ENCODE measurements at regions not wholly inside any gene's neighbourhood (a gene's known extent, or its start where the extent isn't known, plus 50 kb on each side); places are given as distances from the start of the nearest gene placed in this dataset.

DNA sequence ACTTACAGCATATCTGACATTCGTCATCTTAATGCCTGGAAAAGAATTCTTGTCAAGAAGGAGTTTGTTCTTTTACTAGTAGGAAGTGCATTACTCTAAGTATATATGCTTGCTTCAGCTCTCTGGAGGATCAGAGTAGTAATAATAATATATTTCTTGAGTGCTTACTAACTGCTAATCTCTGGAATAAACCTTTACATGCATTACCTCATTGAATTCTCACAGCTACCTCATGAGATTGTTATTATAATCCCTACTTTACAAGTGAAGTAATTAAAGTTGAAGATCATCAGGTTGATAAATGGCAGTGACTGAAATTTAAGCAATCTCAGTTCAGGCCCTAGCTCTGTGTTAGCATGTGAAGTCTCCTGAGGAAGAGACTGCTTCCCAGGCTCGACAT is 115.0 kb upstream of the PDE5A start:
- Histone ChIP-seq H3K4me3 (no peak overlapping the region), H3K27ac (no peak overlapping the region), H3K4me1 (peaks cover 1 to 4% of the 10 kb centered on the region in 2 donors), H3K27me3 (no peaks in the 10 kb centered on the region), H3K9me3 (no peaks in the 10 kb centered on the region), H3K36me3 (no peaks in the 10 kb centered on the region)
- in situ Hi-C loops (cut with MboI; ENCODE audit: low sequenced_read_pairs in 4 of 4) (no loop called here), intact Hi-C loops (cut with DNase I; ENCODE audit: low total_unique reads) (no loop called here)
- DNase-seq (no peak), ATAC-seq (no peak)
- no peak for TF ChIP-seq POLR2A (IDR thresholded peaks at IDR 0.05)
- TF ChIP-seq, protein P1, sequence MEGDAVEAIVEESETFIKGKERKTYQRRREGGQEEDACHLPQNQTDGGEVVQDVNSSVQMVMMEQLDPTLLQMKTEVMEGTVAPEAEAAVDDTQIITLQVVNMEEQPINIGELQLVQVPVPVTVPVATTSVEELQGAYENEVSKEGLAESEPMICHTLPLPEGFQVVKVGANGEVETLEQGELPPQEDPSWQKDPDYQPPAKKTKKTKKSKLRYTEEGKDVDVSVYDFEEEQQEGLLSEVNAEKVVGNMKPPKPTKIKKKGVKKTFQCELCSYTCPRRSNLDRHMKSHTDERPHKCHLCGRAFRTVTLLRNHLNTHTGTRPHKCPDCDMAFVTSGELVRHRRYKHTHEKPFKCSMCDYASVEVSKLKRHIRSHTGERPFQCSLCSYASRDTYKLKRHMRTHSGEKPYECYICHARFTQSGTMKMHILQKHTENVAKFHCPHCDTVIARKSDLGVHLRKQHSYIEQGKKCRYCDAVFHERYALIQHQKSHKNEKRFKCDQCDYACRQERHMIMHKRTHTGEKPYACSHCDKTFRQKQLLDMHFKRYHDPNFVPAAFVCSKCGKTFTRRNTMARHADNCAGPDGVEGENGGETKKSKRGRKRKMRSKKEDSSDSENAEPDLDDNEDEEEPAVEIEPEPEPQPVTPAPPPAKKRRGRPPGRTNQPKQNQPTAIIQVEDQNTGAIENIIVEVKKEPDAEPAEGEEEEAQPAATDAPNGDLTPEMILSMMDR (IDR thresholded peaks at IDR 0.05 in 4 of 5, conservative IDR thresholded peaks at IDR 0.05 in 1 of 5), result no peak

DNA sequence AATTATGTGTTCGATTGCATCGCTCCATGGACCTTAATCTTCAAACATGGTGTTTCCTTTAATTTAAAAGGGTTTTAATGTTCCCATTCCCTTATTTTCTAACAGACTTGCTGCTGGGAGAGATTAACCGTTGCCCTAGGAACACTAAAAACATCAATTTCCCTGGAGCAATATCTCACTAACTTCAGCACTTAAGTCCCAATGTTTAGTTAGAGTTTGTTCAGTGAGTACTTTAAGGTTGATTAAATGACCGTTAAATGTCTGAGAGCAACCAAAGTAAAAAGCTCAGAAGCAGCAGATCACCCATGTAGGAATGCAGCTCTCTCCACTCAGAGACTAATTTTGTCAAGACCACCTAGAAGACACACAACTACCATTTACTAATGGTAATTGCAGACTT is 111.2 kb upstream of the PDE5A start:
- Histone ChIP-seq H3K9me3 (no peaks in the 10 kb centered on the region), H3K27ac (no peak overlapping the region), H3K4me1 (peaks cover 20 to 24% of the 10 kb centered on the region in 2 donors), H3K4me3 (no peak overlapping the region), H3K36me3 (no peaks in the 10 kb centered on the region), H3K27me3 (no peaks in the 10 kb centered on the region)
- ATAC-seq, result no peak
- DNase-seq, result no peak
- in situ Hi-C loops (cut with MboI; ENCODE audit: low sequenced_read_pairs in 4 of 4), result no loop called here
- TF ChIP-seq, protein P1 (IDR thresholded peaks at IDR 0.05 in 4 of 5, conservative IDR thresholded peaks at IDR 0.05 in 1 of 5), result no peak
- TF ChIP-seq POLR2A (IDR thresholded peaks at IDR 0.05), result no peak
- intact Hi-C loops (cut with DNase I; ENCODE audit: low total_unique reads), result no loop called here

DNA sequence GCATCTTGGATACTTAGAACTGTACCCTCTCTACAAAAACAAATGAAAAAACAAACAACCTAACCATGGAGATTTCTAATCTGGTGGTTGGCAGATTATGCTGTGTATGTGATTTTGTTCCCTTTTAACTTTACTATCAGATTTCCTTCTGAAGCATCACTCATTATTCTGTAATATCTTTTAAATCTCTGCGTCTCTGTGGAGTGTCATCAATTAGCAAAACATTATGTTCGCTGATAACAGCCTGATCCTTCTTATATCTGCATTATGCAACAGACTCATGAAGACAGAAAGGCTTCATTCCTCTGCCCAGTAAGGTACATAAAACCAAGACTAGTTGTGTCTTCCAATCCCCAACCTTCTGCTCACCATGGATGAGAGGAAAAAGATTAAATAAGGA is 110.3 kb upstream of the PDE5A start:
- H3K36me3 ChIP-seq, result no peaks in the 10 kb centered on the region
- no peaks in the 10 kb centered on the region for H3K27me3 ChIP-seq
- H3K27ac ChIP-seq, result no peak overlapping the region
- no peak overlapping the region for H3K4me3 ChIP-seq
- peaks cover 25 to 26% of the 10 kb centered on the region in 2 donors for H3K4me1 ChIP-seq
- ATAC-seq (no peak), DNase-seq (no peak)
- H3K9me3 ChIP-seq, result no peaks in the 10 kb centered on the region
- intact Hi-C loops (cut with DNase I; ENCODE audit: low total_unique reads) (no loop called here), in situ Hi-C loops (cut with MboI; ENCODE audit: low sequenced_read_pairs in 4 of 4) (no loop called here)
- TF ChIP-seq, protein P1 (IDR thresholded peaks at IDR 0.05 in 4 of 5, conservative IDR thresholded peaks at IDR 0.05 in 1 of 5), result no peak
- TF ChIP-seq POLR2A (IDR thresholded peaks at IDR 0.05), result no peak

DNA sequence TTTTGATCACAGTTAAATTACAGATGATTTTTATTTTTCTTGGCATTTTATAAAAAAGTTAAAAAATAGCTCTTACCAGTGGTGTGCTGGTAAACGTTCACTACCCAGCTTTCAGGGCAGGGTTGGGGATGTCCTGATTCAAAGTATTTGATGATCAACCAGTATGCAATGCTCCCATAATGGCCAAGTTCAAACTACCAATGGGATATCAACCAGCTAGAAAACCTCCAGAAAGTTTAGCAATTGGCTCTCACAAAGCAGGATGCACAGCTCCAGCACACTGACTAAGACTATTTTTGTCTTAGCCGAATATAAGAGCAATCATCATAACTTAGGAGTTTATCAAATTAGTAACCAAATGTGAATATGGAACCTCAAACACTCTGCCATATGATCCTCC is 108.0 kb upstream of the PDE5A start:
- DNase-seq (no peak), ATAC-seq (no peak)
- Histone ChIP-seq H3K27ac (peak overlapping the region in 1 of 4 donors; percentile 1), H3K36me3 (no peaks in the 10 kb centered on the region), H3K4me1 (peaks cover 23 to 28% of the 10 kb centered on the region in 2 donors), H3K9me3 (no peaks in the 10 kb centered on the region), H3K27me3 (no peaks in the 10 kb centered on the region), H3K4me3 (no peak overlapping the region)
- in situ Hi-C loops (cut with MboI; ENCODE audit: low sequenced_read_pairs in 4 of 4) (no loop called here), intact Hi-C loops (cut with DNase I; ENCODE audit: low total_unique reads) (no loop called here)
- TF ChIP-seq POLR2A (IDR thresholded peaks at IDR 0.05), result no peak
- TF ChIP-seq, protein P1 (IDR thresholded peaks at IDR 0.05 in 4 of 5, conservative IDR thresholded peaks at IDR 0.05 in 1 of 5), result no peak

DNA sequence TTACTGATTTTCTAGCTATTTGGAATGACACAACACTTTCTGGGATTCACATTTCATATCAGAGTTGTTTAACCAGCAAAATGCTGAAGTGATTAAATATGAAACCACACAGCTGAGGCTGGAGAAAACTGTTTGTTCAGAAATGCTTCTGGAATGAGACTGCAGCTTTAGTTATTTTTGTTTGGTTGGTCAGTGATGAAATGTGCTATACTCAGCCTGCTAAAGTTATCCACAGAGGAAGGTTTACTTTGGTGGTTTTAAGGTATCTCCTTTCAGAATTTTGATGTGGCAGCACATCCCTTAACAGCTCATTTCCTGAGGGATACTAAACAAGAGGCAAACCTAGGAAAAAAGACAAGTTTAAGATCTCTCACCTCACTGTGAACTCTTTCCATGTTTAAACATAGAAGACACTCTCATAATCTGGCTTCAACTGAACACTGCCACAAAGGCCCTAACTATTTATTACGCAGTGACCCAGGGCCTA is 106.6 kb upstream of the PDE5A start:
- Histone ChIP-seq H3K4me3 (no peak overlapping the region), H3K27me3 (no peaks in the 10 kb centered on the region), H3K36me3 (no peaks in the 10 kb centered on the region), H3K27ac (peak overlapping the region; percentile 76 to 85 (median 78)), H3K9me3 (no peaks in the 10 kb centered on the region), H3K4me1 (peaks cover 29 to 36% of the 10 kb centered on the region in 2 donors)
- peak; percentile 95 to 96 for ATAC-seq
- no peak for DNase-seq
- TF ChIP-seq, protein P1 (IDR thresholded peaks at IDR 0.05 in 4 of 5, conservative IDR thresholded peaks at IDR 0.05 in 1 of 5), result no peak
- TF ChIP-seq POLR2A (IDR thresholded peaks at IDR 0.05), result no peak
- intact Hi-C loops (cut with DNase I; ENCODE audit: low total_unique reads) (no loop called here), in situ Hi-C loops (cut with MboI; ENCODE audit: low sequenced_read_pairs in 4 of 4) (no loop called here)
